ENCODE measurements at regions not wholly inside any gene's neighbourhood (a gene's known extent, or its start where the extent isn't known, plus 50 kb on each side); places are given as distances from the start of the nearest gene placed in this dataset.

- no peak for DNase-seq
These were observed 94.3 kb downstream of the IRX2 start for GRCh38 chr5:2657151-2657550.

GRCh38 chr5:2656206-2656605 is 95.3 kb downstream of the IRX2 start:
- no peak for DNase-seq

DNA sequence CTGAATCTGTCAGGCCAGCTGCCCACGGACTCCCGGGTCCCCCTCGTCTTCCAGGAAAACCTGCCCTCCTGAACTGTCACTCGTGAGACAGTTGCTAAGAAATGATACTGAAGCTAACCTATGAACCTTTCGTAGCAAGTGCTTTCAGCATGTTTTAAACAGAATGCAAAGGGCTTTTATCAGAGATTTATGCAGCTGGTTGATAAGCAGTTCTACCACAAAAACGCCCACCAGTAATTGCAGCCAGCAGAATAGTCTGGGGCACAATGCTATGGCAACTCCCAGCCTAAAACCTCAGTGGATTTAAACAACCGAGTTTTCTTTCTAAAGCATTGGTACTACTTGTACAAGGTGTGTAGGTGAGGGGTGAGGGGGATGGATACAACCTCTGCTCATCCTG is 97.5 kb downstream of the IRX2 start:
- DNase-seq = no peak

- DNase-seq = no peak
These were observed 100.4 kb downstream of the IRX2 start for GRCh38 chr5:2651116-2651515.

DNA sequence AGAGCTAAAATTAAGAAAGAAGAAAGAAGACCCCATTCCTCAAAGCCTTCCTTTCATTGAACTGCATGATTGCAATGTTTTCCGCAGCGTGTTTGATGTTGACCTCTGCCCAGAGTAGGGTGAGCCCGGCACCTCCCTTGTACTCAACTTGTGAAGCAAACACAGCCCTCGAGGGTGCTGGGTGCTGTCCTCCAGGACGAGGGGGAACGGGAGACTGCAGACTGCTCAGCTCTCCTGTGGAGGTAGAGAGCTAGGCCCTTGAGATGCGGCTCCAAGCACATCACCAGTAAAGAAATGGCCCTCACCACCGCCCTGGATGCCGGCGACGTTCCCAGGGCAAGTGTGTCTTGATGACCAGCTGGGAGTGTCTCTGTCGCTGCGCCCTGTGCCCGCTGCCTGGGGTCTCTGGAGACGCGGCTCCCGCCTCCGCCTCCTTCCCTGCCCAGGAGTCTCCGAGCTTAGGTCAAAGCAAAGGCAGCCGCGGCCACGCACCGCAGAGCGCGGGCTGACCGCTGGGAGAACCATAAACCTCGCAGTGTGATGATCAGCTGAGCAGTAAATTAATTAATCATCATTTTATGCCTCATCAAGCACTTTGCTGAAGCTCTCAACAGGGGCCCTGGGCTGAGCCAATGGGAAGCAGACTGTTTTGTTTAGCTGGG is 108.7 kb downstream of the IRX2 start:
- no peak for DNase-seq

GRCh38 chr5:2640717-2641116 is 110.8 kb downstream of the IRX2 start:
- no peak for DNase-seq

DNA sequence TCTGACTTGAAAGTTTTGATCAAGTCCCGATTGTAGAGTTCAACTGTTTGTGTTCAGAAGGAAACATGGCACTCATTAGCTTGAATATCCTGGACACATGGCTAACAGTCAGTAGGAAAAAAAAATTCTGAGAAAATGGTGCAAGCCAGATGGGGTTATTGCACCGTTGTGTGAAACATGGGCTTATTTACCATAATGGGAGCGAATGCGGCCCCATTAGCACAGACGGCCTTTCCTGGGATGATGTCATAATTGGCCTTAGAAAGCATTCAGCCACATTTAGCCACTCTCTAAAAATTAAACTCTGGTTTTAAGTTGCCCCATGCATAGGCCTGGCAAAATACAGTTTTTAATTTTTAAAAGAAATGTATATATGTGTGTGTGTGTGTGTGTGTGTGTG is 112.1 kb downstream of the IRX2 start:
- DNase-seq = no peak

DNA sequence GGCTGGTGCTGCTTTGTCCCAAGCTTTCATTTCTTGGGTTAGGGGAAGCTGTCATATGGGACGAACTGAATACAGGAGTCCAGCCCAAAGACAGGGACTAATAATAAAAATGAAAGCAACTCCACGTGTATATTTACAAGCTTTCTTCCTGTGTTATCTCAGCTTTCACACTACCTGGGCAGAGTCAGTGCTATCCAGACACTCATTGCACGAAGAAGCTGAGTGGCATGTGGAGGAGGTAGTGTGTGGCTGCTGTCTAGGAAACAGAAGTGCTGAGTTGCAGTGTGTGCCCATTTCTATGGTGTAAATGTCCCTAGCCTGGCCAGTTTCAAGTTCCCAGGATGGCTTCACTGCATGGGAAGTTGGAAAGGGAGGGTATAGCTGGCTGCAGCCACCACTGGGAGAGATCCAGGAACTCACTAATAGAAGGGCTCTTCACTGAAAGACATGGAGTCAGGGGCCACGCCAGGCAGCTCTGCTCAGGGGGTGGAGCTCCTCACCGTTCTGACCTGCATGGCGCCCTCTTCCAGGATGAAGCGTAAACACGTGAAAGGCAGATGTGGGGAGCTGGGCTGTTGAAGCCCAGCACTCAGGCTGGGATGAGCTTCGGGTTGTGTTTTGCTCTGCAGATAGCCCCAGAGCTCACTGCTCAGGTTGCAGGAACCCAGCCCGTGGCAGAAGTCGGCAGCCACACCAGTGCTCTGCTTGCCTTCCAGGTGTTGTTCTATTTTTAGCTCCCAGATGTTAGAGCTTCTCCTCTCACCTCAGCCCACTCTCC is 116.9 kb downstream of the IRX2 start:
- DNase-seq = no peak

- no peak for DNase-seq
These were observed 117.5 kb downstream of the IRX2 start for GRCh38 chr5:2633992-2634391.

DNA sequence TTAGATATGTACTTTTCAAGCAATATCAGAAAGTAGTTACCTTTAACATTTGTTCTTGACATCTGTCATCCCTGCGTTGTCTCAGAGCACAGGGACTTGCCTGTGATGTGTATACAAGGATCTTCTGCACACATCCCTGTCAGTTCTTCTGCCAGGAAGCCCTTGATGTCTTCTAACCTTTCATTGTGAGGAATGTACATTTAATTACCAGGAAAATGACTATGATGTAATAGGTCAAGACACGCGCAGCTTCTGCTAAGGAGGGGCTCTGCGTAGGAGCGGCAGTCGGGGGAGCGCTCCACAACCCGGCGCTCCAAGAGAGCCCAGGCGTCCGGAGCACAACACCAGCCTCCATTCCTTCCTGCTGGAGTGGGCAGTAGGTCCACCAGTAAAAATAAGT is 119.7 kb downstream of the IRX2 start:
- no peak for DNase-seq

GRCh38 chr5:2629045-2629444 is 122.4 kb downstream of the IRX2 start:
- no peak for DNase-seq

DNA sequence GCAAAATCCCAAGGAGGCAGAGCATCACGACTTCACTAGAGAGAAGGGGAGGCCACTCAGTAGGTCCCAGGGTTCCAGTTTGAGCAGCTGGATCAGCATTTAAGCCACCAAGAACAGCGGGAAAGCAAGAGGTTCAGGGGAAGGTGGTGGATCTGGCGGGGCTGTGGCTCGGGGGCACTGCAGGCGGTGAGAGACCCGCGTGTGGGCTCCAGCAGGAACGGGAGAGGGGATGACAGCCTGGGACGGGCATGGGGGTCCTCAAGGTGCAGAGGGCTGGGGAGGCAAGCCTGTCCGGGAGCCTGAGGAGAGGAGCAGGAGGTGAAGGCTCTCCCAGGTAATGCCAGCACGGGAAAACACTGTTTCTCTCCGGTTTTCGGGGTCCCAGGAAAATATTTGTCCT is 123.6 kb downstream of the IRX2 start:
- no peak for DNase-seq

DNA sequence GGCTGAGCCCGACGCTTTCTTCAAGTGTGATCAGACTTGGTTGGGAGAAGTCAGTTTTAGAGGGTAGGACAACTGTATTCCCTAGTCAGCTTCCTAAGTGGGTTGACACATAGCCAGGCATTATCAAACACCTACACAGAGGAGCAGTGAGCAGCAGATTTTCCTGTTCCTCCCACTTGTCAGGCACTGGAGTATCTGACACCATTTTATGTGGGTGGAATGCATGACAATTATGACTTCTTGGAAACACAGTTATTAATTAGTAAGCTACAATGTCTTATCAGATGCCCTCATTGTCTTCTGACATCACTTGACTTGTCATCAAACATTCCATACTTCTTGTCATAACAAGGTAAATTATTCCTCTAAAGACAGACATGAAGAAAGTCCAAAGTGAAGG is 124.9 kb downstream of the IRX2 start:
- DNase-seq = no peak

- no peak for DNase-seq
These were observed 128.6 kb downstream of the IRX2 start for GRCh38 chr5:2622866-2623265.

DNA sequence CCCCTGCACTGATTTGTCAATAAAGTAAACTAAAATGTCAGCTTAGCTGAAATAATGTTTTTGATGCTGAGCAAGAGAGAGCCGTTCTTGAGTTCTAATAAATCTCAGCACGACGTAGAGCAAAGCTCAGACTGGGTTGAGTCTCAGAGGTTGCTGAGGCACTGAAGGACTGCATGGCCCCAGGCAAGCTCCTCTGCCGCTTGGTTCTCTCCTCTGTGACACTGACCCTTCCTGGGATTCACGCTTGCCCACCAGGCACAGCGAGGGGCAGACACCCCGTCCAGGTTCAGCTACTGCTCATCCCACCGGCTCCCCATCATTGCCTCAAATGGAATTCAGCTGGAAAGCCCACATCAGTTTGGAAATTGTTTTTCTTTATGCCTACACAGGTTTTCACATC is 129.8 kb downstream of the IRX2 start:
- no peak for DNase-seq

GRCh38 chr5:2619216-2619615 is 132.3 kb downstream of the IRX2 start:
- no peak for DNase-seq

- no peak for DNase-seq
These were observed 134.0 kb downstream of the IRX2 start for GRCh38 chr5:2617461-2617860.

DNA sequence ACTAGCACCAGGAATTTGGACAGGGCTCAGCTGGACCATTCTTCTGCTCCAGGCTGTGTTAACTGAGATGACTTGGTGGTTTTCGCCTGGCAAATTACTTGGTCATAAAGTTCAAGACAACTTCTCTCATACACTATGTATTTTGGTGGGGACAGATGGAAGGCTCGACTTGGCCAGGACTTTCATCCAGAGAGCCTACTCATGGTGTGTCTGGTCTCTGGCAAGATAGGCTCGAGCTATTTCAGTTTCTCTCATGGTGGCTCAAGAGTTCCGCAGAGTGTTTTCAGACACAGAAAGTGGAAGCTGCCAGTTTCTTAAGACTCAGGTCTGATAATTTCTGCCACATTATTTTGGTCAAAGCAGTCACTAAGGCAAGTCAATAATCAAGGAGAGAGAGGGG is 135.6 kb downstream of the IRX2 start:
- no peak for DNase-seq

DNA sequence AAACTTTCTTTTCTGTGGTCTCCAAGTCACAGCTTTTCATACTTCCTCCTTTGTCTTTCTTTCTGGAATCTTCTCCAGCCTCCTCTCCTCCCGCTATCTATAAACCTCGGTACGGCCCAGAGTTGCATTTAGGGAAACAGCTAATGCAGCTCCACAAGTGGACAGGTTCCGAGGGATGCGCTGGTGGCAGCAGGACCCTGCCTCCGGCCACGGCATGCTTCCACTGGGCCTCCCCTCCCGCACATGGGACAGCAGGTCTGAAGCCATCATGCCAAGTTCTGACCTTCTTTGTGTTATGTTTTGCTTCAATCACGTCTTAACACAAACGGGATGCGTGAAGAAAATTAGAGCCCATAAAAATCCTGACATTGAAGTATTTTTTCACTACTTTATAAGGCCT is 136.9 kb downstream of the IRX2 start:
- no peak for DNase-seq

DNA sequence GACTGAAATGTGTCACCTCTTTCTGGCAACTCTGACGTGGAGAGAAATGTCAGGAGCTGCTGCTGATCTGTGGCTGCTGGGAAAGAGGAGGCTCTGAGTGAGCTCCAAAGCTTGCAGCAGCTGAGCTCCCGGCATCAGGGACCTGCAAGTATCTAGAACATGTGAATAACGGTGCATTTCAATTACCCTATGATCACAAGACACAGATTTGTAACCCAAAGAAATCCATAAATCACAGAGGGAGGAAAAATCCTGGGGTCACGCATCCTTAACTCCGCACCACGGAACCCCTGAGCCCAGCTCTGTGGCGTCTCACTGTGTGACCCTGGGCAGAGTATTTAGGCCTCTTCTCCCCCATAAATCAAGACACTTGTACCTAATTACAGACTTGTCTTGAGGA is 139.8 kb downstream of the IRX2 start:
- DNase-seq = no peak

- no peak for DNase-seq
These were observed 140.5 kb downstream of the IRX2 start for GRCh38 chr5:2610986-2611385.

DNA sequence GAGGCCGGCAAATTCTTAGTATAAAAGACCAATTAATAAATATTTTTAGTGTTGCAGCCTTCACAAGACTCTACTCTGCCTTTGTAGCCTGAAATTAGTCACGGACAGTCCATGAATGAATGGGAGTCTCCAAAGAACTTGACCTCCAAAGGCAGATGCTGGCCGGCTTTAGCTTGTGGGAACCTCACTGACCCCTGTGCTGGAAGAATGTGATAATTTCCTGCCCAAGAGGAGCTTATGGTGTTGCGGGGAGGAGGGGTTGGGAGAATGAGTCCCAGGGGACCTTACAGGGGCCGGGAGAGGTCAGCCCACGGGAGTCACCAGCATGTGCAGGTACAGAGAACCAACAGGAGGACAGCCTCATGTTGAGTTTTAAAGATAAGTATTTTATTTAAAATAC is 143.1 kb downstream of the IRX2 start:
- no peak for DNase-seq

GRCh38 chr5:2607598-2607997 is 143.9 kb downstream of the IRX2 start:
- no peak for DNase-seq

- no peak for DNase-seq
These were observed 148.3 kb downstream of the IRX2 start for GRCh38 chr5:2603272-2603575.

Measured in CD4-positive, alpha-beta T cell treated with Interferon gamma for 1 hour (primary cell).